HepG2 (cell line): ENCODE measurements at regions not wholly inside any gene's neighbourhood (a gene's known extent, or its start where the extent isn't known, plus 50 kb on each side); places are given as distances from the start of the nearest gene placed in this dataset.

Source experiments
- ATAC-seq: fragments of 200-7000 bp; cut with Tn5 transposase; 3 replicates; pipeline ENCODE4 v1.9.1; 2020; ENCODE audit warnings: mild to moderate bottlenecking, moderate library complexity
- BruUV-seq: library from RNA; stranded (reverse); fragments of 400-500 nt; replicated peaks from 2 replicates; lab custom pipeline; 2021; lab: Mats Ljungman, UMichigan
- CTCF ChIA-PET: fragments of 300-600 bp; formaldehyde crosslinking; extraction: SDS; loops from one replicate; lab custom pipeline; 2021; ENCODE audit warnings: low total read pairs, inconsistent platforms, low intra/inter-chr PET ratio; lab: Yijun Ruan, JAX
- POLR2A ChIA-PET: fragments of 350-600 bp; sonication (Branson Sonifier 250); formaldehyde crosslinking; loops from one replicate; lab custom pipeline; 2020; ENCODE audit warnings: antibody characterized with exemption, inconsistent platforms; lab: Yijun Ruan, JAX
- DNase-seq: peaks from one replicate; pipeline ENCODE4 v3.0.0-alpha.2; 2015; ENCODE audit warnings: low spot score
- FAIRE-seq: peaks from 3 replicates; lab custom pipeline; 2011; peaks lifted over from hg19 to GRCh38; lab: Jason Lieb, UNC
- H2AFZ ChIP-seq: one replicate; pipeline ENCODE4 v1.6.1; 2011; ENCODE audit warnings: low read length, inconsistent platforms
- H3K27ac ChIP-seq: fragments of 300-600 bp; 3 replicates; pipeline ENCODE4 v1.8.0; 2011; ENCODE audit warnings: mixed run types, mild to moderate bottlenecking, mixed read lengths, low read length, inconsistent platforms; ENCODE audit not compliant: insufficient read depth; ENCODE audit errors: extremely low read length
- H3K27me3 ChIP-seq, 2 experiments: fragments of 200-600 bp in 1 of 2; 2 replicates in 1 of 2; 3 replicates in 1 of 2; pipeline versions ENCODE4 v1.6.0 to v1.8.0; 2011; ENCODE audit warnings: low read length in 2 of 2, mild to moderate bottlenecking in 2 of 2, moderate library complexity in 2 of 2, inconsistent platforms in 1 of 2; ENCODE audit not compliant: insufficient read depth in 2 of 2, control insufficient read depth in 1 of 2
- H3K36me3 ChIP-seq, 2 experiments: fragments of 200-600 bp in 1 of 2; replicated peaks in 1 of 2; 2 replicates in 1 of 2; 3 replicates in 1 of 2; pipeline versions ENCODE4 v1.5.1 to v1.8.0; 2011; ENCODE audit warnings: low read length in 2 of 2, inconsistent platforms in 1 of 2; ENCODE audit not compliant: insufficient read depth in 2 of 2, control insufficient read depth in 1 of 2
- H3K4me1 ChIP-seq: 2 replicates; pipeline ENCODE4 v1.5.1; 2012; ENCODE audit warnings: low read length, inconsistent platforms; ENCODE audit not compliant: insufficient read depth
- H3K4me2 ChIP-seq: 2 replicates; pipeline ENCODE4 v1.6.0; 2011; ENCODE audit warnings: low read depth, low read length, inconsistent platforms
- H3K4me3 ChIP-seq, 3 experiments: fragments of 200-600 bp in 1 of 3; sonication (generic), shearing (Covaris generic) in 1 of 3; replicated peaks in 1 of 3; 2 replicates each; pipeline ENCODE4 v1.5.1; 2011 to 2016; ENCODE audit warnings: low read length in 3 of 3, inconsistent platforms in 2 of 3, low read depth in 2 of 3, mild to moderate bottlenecking in 2 of 3, control low read depth in 1 of 3, mixed read lengths in 1 of 3; ENCODE audit not compliant: insufficient read depth in 1 of 3
- H3K79me2 ChIP-seq: one replicate; pipeline ENCODE4 v1.6.1; 2011; ENCODE audit warnings: low read length, inconsistent platforms; ENCODE audit not compliant: insufficient read depth
- H3K9ac ChIP-seq: 2 replicates; pipeline ENCODE4 v1.6.0; 2011; ENCODE audit warnings: mild to moderate bottlenecking, low read depth, low read length, inconsistent platforms; ENCODE audit not compliant: insufficient read depth
- H3K9me3 ChIP-seq: 2 replicates; pipeline ENCODE4 v1.5.1; 2012; ENCODE audit warnings: mild to moderate bottlenecking, low read length
- H4K20me1 ChIP-seq: 2 replicates; pipeline ENCODE4 v1.6.0; 2011; ENCODE audit warnings: inconsistent platforms, mild to moderate bottlenecking, low read length, moderate library complexity; ENCODE audit not compliant: insufficient read depth
- ARID2 ChIP-seq: sonication (generic); formaldehyde crosslinking; IDR thresholded peaks from 2 replicates; pipeline ENCODE4 v1.8.1; 2022; ENCODE audit warnings: mild to moderate bottlenecking, missing genetic modification reagents, borderline replicate concordance
- FOXK1 ChIP-seq: sonication (generic); formaldehyde crosslinking; IDR thresholded peaks from 2 replicates; pipeline ENCODE4 v1.4.0; 2020; ENCODE audit warnings: low read depth, missing genetic modification reagents, borderline replicate concordance
- KDM2A ChIP-seq: sonication (generic); formaldehyde crosslinking; IDR thresholded peaks from 2 replicates; pipeline ENCODE4 v1.4.0; 2020; ENCODE audit warnings: low read depth, missing genetic modification reagents, borderline replicate concordance
- SALL2 ChIP-seq: sonication (generic); formaldehyde crosslinking; IDR thresholded peaks from 2 replicates; pipeline ENCODE4 v1.8.1; 2023; ENCODE audit warnings: mild to moderate bottlenecking, missing genetic modification reagents, inconsistent platforms
- SP5 ChIP-seq: IDR thresholded peaks from 2 replicates; pipeline ENCODE4 v1.6.1; 2016; ENCODE audit warnings: low read depth, borderline replicate concordance
- TBX2 ChIP-seq: sonication (generic); formaldehyde crosslinking; IDR thresholded peaks from 2 replicates; pipeline ENCODE4 v1.5.0; 2020; ENCODE audit warnings: missing genetic modification reagents, mild to moderate bottlenecking, borderline replicate concordance
- ZFP36L2 ChIP-seq: sonication (generic); formaldehyde crosslinking; IDR thresholded peaks from 2 replicates; pipeline ENCODE4 v1.4.0; 2020; ENCODE audit warnings: missing genetic modification reagents
- ZNF644 ChIP-seq: IDR thresholded peaks from 2 replicates; pipeline ENCODE4 v1.6.1; 2016; ENCODE audit warnings: low read depth
- ZNF678 ChIP-seq: sonication (generic); formaldehyde crosslinking; IDR thresholded peaks from 2 replicates; pipeline ENCODE4 v1.4.0; 2020; ENCODE audit warnings: mild to moderate bottlenecking, missing genetic modification reagents
- ZNF709 ChIP-seq: sonication (generic); formaldehyde crosslinking; IDR thresholded peaks from 2 replicates; pipeline ENCODE4 v1.5.0; 2020; ENCODE audit warnings: mild to moderate bottlenecking, missing genetic modification reagents
- ZNF761 ChIP-seq: sonication (generic); formaldehyde crosslinking; conservative IDR thresholded peaks from 2 replicates; pipeline ENCODE4 v1.4.0; 2020; ENCODE audit warnings: mild to moderate bottlenecking, missing genetic modification reagents
- ZNF878 ChIP-seq: sonication (generic); formaldehyde crosslinking; IDR thresholded peaks from 2 replicates; pipeline ENCODE4 v1.8.1; 2023; ENCODE audit warnings: mild to moderate bottlenecking, missing genetic modification reagents, moderate library complexity
- WGBS: methylation state at CpG from one replicate; pipeline ENCODE4 v1.1.6; 2017; ENCODE audit warnings: low lambda C conversion rate; 5-methylcytosine and 5-hydroxymethylcytosine counted together
- in situ Hi-C: cut with HindIII; loops from 2 replicates; pipeline ENCODE4 v1.10.0; 2017; ENCODE audit warnings: low pct_unique_long_range_greater_than_20kb; ENCODE audit not compliant: extremely low pct_ligation_motif_present
- intact Hi-C: fragments of 100-400 bp; cut with micrococcal nuclease; formaldehyde crosslinking; loops from one replicate; pipeline ENCODE4 v1.10.0; 2022; ENCODE audit not compliant: unreplicated experiment
- TF ChIP-seq, protein P1 (sequence below): sonication (generic); formaldehyde crosslinking; IDR thresholded peaks from 2 replicates; pipeline ENCODE4 v1.8.0; 2023; ENCODE audit warnings: mild to moderate bottlenecking, missing genetic modification reagents
- TF ChIP-seq, protein P2 (sequence below): sonication (generic); formaldehyde crosslinking; IDR thresholded peaks from 2 replicates; pipeline ENCODE4 v1.5.1; 2020; ENCODE audit warnings: mild to moderate bottlenecking, missing genetic modification reagents, borderline replicate concordance
- TF ChIP-seq, protein P3 (sequence below): sonication (generic); formaldehyde crosslinking; IDR thresholded peaks from 2 replicates; pipeline ENCODE4 v1.4.0; 2020; ENCODE audit warnings: missing genetic modification reagents

DNA sequence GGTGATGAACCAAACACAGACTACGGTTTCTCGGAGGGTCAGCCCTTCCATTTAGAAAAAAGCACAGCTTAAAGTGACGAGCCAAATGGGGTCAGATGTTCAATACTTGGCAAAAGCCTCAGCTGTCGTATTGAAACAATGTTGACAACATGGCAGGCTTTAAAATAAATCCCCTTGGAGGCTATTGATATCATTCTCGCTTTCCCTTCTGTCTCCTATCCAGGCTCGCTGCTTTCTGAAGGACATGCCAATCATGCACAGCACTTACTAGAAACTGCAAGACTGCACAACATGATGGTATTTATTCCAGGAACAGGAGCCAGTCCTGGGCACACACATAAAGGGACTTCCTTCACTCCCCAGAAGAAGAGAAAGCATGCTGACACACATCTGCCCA, 137.9 kb downstream of the SLC7A11 start:
- BruUV-seq, result TSS peak; percentile 54
- Histone ChIP-seq H3K4me3 (no peak overlapping the region), H3K27me3 (no peaks in the 10 kb centered on the region), H3K36me3 (no peaks in the 10 kb centered on the region), H3K4me2 (peak overlapping the region; percentile 57), H3K79me2 (no peaks in the 10 kb centered on the region), H2AFZ (no peak overlapping the region), H3K9me3 (peaks cover 8% of the 10 kb centered on the region), H3K27ac (peak overlapping the region; percentile 69), H4K20me1 (no peaks in the 10 kb centered on the region)
- DNase-seq (no peak), ATAC-seq (peak; percentile 53), FAIRE-seq (no peak)
- in situ Hi-C loops, result no loop called here
- CTCF ChIA-PET, result no interaction called here
- POLR2A ChIA-PET, result interaction anchor here (0.8 to 1.4 kb wide), 3 partner anchors 8 to 96 kb away, joined by 3 to 5 read pairs (median 3); no protein-coding TSS in a partner anchor
- intact Hi-C loops, result no loop called here
- TF ChIP-seq TBX2 (CRISPR knock-in tag) (peak; percentile 44), ZNF678 (CRISPR knock-in tag) (no peak), ZNF761 (peak; percentile 60; the same call in 1 of the 2 replicates), SP5 (CRISPR knock-in tag) (no peak), FOXK1 (CRISPR knock-in tag) (no peak), ZNF878 (no peak), ZNF709 (CRISPR knock-in tag) (no peak), ZNF644 (0 out of 2 replicates have a peak, but pooled peaks have one; percentile 26), ARID2 (no peak), SALL2 (CRISPR knock-in tag) (no peak), ZFP36L2 (CRISPR knock-in tag) (no peak), KDM2A (CRISPR knock-in tag) (no peak)
- TF ChIP-seq, protein P1, sequence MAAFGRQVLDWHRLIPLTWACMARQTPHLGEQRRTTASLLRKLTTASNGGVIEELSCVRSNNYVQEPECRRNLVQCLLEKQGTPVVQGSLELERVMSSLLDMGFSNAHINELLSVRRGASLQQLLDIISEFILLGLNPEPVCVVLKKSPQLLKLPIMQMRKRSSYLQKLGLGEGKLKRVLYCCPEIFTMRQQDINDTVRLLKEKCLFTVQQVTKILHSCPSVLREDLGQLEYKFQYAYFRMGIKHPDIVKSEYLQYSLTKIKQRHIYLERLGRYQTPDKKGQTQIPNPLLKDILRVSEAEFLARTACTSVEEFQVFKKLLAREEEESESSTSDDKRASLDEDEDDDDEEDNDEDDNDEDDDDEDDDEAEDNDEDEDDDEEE (CRISPR knock-in tag), result no peak
- TF ChIP-seq, protein P2, sequence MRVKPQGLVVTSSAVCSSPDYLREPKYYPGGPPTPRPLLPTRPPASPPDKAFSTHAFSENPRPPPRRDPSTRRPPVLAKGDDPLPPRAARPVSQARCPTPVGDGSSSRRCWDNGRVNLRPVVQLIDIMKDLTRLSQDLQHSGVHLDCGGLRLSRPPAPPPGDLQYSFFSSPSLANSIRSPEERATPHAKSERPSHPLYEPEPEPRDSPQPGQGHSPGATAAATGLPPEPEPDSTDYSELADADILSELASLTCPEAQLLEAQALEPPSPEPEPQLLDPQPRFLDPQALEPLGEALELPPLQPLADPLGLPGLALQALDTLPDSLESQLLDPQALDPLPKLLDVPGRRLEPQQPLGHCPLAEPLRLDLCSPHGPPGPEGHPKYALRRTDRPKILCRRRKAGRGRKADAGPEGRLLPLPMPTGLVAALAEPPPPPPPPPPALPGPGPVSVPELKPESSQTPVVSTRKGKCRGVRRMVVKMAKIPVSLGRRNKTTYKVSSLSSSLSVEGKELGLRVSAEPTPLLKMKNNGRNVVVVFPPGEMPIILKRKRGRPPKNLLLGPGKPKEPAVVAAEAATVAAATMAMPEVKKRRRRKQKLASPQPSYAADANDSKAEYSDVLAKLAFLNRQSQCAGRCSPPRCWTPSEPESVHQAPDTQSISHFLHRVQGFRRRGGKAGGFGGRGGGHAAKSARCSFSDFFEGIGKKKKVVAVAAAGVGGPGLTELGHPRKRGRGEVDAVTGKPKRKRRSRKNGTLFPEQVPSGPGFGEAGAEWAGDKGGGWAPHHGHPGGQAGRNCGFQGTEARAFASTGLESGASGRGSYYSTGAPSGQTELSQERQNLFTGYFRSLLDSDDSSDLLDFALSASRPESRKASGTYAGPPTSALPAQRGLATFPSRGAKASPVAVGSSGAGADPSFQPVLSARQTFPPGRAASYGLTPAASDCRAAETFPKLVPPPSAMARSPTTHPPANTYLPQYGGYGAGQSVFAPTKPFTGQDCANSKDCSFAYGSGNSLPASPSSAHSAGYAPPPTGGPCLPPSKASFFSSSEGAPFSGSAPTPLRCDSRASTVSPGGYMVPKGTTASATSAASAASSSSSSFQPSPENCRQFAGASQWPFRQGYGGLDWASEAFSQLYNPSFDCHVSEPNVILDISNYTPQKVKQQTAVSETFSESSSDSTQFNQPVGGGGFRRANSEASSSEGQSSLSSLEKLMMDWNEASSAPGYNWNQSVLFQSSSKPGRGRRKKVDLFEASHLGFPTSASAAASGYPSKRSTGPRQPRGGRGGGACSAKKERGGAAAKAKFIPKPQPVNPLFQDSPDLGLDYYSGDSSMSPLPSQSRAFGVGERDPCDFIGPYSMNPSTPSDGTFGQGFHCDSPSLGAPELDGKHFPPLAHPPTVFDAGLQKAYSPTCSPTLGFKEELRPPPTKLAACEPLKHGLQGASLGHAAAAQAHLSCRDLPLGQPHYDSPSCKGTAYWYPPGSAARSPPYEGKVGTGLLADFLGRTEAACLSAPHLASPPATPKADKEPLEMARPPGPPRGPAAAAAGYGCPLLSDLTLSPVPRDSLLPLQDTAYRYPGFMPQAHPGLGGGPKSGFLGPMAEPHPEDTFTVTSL (CRISPR knock-in tag), result 0 out of 2 replicates have a peak, but pooled peaks have one; percentile 2
- TF ChIP-seq, protein P3, sequence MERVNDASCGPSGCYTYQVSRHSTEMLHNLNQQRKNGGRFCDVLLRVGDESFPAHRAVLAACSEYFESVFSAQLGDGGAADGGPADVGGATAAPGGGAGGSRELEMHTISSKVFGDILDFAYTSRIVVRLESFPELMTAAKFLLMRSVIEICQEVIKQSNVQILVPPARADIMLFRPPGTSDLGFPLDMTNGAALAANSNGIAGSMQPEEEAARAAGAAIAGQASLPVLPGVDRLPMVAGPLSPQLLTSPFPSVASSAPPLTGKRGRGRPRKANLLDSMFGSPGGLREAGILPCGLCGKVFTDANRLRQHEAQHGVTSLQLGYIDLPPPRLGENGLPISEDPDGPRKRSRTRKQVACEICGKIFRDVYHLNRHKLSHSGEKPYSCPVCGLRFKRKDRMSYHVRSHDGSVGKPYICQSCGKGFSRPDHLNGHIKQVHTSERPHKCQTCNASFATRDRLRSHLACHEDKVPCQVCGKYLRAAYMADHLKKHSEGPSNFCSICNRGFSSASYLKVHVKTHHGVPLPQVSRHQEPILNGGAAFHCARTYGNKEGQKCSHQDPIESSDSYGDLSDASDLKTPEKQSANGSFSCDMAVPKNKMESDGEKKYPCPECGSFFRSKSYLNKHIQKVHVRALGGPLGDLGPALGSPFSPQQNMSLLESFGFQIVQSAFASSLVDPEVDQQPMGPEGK (CRISPR knock-in tag), result no peak
- TF ChIP-seq, all 625 proteins: peak for 4
- Histone ChIP-seq H3K4me1 (peaks cover 54% of the 10 kb centered on the region), H3K9ac (no peak overlapping the region)
- 58% methylated on average over 6 of the region's 6 CpGs for WGBS
